ENCODE measurements at regions not wholly inside any gene's neighbourhood (a gene's known extent, or its start where the extent isn't known, plus 50 kb on each side); places are given as distances from the start of the nearest gene placed in this dataset.

DNA sequence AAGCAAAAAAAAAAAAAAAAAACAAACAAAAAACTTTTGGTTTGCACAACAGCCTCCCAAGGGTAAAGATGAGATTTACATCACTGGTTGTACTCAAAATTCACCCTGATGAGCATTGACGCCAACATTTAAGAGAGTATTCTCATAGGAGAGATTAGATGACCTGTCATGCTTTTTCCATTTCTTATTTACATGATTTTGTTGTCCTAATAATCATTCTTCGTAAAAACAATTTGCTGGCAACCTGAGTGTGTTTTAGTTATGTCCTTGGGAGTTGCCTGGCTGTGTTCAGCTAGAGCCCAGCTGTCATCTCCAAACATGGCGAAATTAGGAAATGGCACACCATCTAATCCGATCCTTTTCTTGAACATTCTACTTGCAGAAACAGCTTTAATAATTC is 186.4 kb upstream of the MRPS30 start:
- H3K4me1 ChIP-seq (ENCODE audit: insufficient read depth, low read length): no peaks in the 10 kb centered on the region
- TF ChIP-seq EZH2 (IDR thresholded peaks at IDR 0.05; ENCODE audit: insufficient read depth, low read length): no peak
- TF ChIP-seq, protein P1, sequence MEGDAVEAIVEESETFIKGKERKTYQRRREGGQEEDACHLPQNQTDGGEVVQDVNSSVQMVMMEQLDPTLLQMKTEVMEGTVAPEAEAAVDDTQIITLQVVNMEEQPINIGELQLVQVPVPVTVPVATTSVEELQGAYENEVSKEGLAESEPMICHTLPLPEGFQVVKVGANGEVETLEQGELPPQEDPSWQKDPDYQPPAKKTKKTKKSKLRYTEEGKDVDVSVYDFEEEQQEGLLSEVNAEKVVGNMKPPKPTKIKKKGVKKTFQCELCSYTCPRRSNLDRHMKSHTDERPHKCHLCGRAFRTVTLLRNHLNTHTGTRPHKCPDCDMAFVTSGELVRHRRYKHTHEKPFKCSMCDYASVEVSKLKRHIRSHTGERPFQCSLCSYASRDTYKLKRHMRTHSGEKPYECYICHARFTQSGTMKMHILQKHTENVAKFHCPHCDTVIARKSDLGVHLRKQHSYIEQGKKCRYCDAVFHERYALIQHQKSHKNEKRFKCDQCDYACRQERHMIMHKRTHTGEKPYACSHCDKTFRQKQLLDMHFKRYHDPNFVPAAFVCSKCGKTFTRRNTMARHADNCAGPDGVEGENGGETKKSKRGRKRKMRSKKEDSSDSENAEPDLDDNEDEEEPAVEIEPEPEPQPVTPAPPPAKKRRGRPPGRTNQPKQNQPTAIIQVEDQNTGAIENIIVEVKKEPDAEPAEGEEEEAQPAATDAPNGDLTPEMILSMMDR (IDR thresholded peaks at IDR 0.05; ENCODE audit: insufficient read depth, low read depth, low read length): no peak
- H3K4me2 ChIP-seq (ENCODE audit: low read length): no peak overlapping the region
- Mint-ChIP-seq H3K4me3 (ENCODE audit: unreplicated experiment) (no peak overlapping the region), H3K4me1 (ENCODE audit: low read depth, unreplicated experiment) (no peaks in the 10 kb centered on the region), H3K9me3 (ENCODE audit: unreplicated experiment) (no peaks in the 10 kb centered on the region), H3K36me3 (ENCODE audit: low read depth, unreplicated experiment) (no peaks in the 10 kb centered on the region), H3K27ac (ENCODE audit: unreplicated experiment) (no peak overlapping the region), H3K27me3 (ENCODE audit: low read depth, unreplicated experiment) (no peaks in the 10 kb centered on the region)
- H4K20me1 ChIP-seq (ENCODE audit: insufficient read depth, low read length): no peaks in the 10 kb centered on the region
- H3K4me3 ChIP-seq (ENCODE audit: insufficient read depth, low read depth, low read length): no peak overlapping the region
- no peaks in the 10 kb centered on the region for H3K9me3 ChIP-seq (ENCODE audit: insufficient read depth, low read depth, low read length)
- no peak overlapping the region for H3K27ac ChIP-seq (ENCODE audit: low read depth, low read length)
- no peak for DNase-seq (ENCODE audit: low read depth)
- H3K27me3 ChIP-seq (ENCODE audit: insufficient read depth, low read length): no peaks in the 10 kb centered on the region
- no peak for FAIRE-seq
- no peaks in the 10 kb centered on the region for H3K36me3 ChIP-seq (ENCODE audit: insufficient read depth, low read length)
- H3K9ac ChIP-seq (ENCODE audit: low read length): no peak overlapping the region
- H3K79me2 ChIP-seq (ENCODE audit: insufficient read depth, low read length): no peaks in the 10 kb centered on the region
- no peak overlapping the region for H2AFZ ChIP-seq (ENCODE audit: low read depth, low read length)

DNA sequence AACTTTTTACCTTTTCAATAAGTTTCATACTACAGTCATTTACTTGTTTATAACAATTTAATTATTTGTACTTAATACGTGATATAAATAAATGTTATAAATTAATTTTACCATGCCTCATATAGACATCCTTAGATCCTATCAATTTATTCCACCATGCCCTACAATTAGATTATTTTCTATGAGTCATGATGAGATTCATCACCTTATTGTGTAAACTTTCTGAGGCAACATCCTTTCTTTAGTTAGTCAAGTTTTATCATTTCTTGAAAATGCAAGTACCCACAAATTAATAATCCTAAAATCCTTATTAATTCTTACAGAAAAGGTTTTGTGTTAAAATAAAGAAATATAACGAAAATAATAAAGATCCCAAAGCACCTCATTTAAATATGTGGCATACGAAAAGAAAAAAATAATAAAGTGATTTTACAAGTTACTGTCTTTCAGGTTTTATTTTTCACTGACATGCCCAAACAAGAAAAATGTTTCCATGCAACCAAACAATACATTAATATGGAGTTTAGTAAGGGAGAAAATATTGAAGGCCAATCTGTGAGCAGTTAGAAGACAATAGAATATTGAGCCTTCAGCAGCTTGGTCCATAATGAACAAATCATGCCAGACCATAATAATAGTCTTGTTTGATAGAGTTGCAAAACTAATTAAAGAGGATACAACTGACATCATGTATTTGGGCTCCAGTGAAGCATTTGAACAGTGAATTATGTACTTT is 188.7 kb upstream of the MRPS30 start:
- H3K36me3 Mint-ChIP-seq (ENCODE audit: low read depth, unreplicated experiment): no peaks in the 10 kb centered on the region
- H3K27me3 ChIP-seq (ENCODE audit: insufficient read depth, low read length): no peaks in the 10 kb centered on the region
- H3K4me2 ChIP-seq (ENCODE audit: low read length): no peak overlapping the region
- H4K20me1 ChIP-seq (ENCODE audit: insufficient read depth, low read length): no peaks in the 10 kb centered on the region
- no peak overlapping the region for H2AFZ ChIP-seq (ENCODE audit: low read depth, low read length)
- no peaks in the 10 kb centered on the region for H3K9me3 ChIP-seq (ENCODE audit: insufficient read depth, low read depth, low read length)
- no peak overlapping the region for H3K27ac ChIP-seq (ENCODE audit: low read depth, low read length)
- H3K4me1 Mint-ChIP-seq (ENCODE audit: low read depth, unreplicated experiment): no peaks in the 10 kb centered on the region
- H3K27me3 Mint-ChIP-seq (ENCODE audit: low read depth, unreplicated experiment): no peaks in the 10 kb centered on the region
- no peak overlapping the region for H3K9ac ChIP-seq (ENCODE audit: low read length)
- TF ChIP-seq, protein P1 (IDR thresholded peaks at IDR 0.05; ENCODE audit: insufficient read depth, low read depth, low read length): no peak
- no peak for TF ChIP-seq EZH2 (IDR thresholded peaks at IDR 0.05; ENCODE audit: insufficient read depth, low read length)
- no peak overlapping the region for H3K4me3 Mint-ChIP-seq (ENCODE audit: unreplicated experiment)
- no peaks in the 10 kb centered on the region for H3K9me3 Mint-ChIP-seq (ENCODE audit: unreplicated experiment)
- H3K36me3 ChIP-seq (ENCODE audit: insufficient read depth, low read length): no peaks in the 10 kb centered on the region
- DNase-seq (ENCODE audit: low read depth) (no peak), FAIRE-seq (no peak)
- no peak overlapping the region for H3K27ac Mint-ChIP-seq (ENCODE audit: unreplicated experiment)
- H3K4me1 ChIP-seq (ENCODE audit: insufficient read depth, low read length): no peaks in the 10 kb centered on the region
- H3K79me2 ChIP-seq (ENCODE audit: insufficient read depth, low read length): no peaks in the 10 kb centered on the region
- H3K4me3 ChIP-seq (ENCODE audit: insufficient read depth, low read depth, low read length): no peak overlapping the region

GRCh38 chr5:44614845-44615244 is 193.9 kb upstream of the MRPS30 start:
- Histone ChIP-seq H3K4me2 (ENCODE audit: low read length) (no peak overlapping the region), H3K9ac (ENCODE audit: low read length) (no peak overlapping the region), H3K27me3 (ENCODE audit: insufficient read depth, low read length) (no peaks in the 10 kb centered on the region), H3K36me3 (ENCODE audit: insufficient read depth, low read length) (no peaks in the 10 kb centered on the region), H3K79me2 (ENCODE audit: insufficient read depth, low read length) (no peaks in the 10 kb centered on the region), H3K4me1 (ENCODE audit: insufficient read depth, low read length) (no peaks in the 10 kb centered on the region), H3K9me3 (ENCODE audit: insufficient read depth, low read depth, low read length) (no peaks in the 10 kb centered on the region), H3K4me3 (ENCODE audit: insufficient read depth, low read depth, low read length) (no peak overlapping the region), H4K20me1 (ENCODE audit: insufficient read depth, low read length) (no peaks in the 10 kb centered on the region), H3K27ac (ENCODE audit: low read depth, low read length) (no peak overlapping the region), H2AFZ (ENCODE audit: low read depth, low read length) (no peak overlapping the region)
- TF ChIP-seq, protein P1 (IDR thresholded peaks at IDR 0.05; ENCODE audit: insufficient read depth, low read depth, low read length): no peak
- TF ChIP-seq EZH2 (IDR thresholded peaks at IDR 0.05; ENCODE audit: insufficient read depth, low read length): no peak
- Mint-ChIP-seq H3K4me1 (ENCODE audit: low read depth, unreplicated experiment) (no peaks in the 10 kb centered on the region), H3K4me3 (ENCODE audit: unreplicated experiment) (no peak overlapping the region), H3K36me3 (ENCODE audit: low read depth, unreplicated experiment) (no peaks in the 10 kb centered on the region), H3K9me3 (ENCODE audit: unreplicated experiment) (no peaks in the 10 kb centered on the region), H3K27me3 (ENCODE audit: low read depth, unreplicated experiment) (no peaks in the 10 kb centered on the region), H3K27ac (ENCODE audit: unreplicated experiment) (no peak overlapping the region)
- FAIRE-seq (no peak), DNase-seq (ENCODE audit: low read depth) (no peak)

Measured in astrocyte (in vitro differentiated cells and primary cell).